Gastrocnemius medialis (tissue), 4 donors: ENCODE measurements at regions not wholly inside any gene's neighbourhood (a gene's known extent, or its start where the extent isn't known, plus 50 kb on each side); places are given as distances from the start of the nearest gene placed in this dataset.

Experiments used
- POLR2A ChIP-seq, 2 donors: fragments of 450-650 bp; IDR thresholded peaks; one replicate each; pipeline ENCODE4 v1.6.1; 2017; ENCODE audit warnings: antibody characterized with exemption in 2 of 2, mild to moderate bottlenecking in 2 of 2, moderate library complexity in 2 of 2
- TF ChIP-seq, protein P1 (sequence below), 5 experiments: fragments of 450-650 bp in 3 of 5; fragments of 200-600 bp in 2 of 5; sonication (generic) in 2 of 5; IDR thresholded peaks in 4 of 5; conservative IDR thresholded peaks in 1 of 5; 1 replicate in 4 of 5; 2 replicates in 1 of 5; pipeline ENCODE4 v1.5.1; 2016 to 2019; ENCODE audit warnings: antibody characterized with exemption in 5 of 5, mild to moderate bottlenecking in 3 of 5, moderate library complexity in 3 of 5

DNA sequence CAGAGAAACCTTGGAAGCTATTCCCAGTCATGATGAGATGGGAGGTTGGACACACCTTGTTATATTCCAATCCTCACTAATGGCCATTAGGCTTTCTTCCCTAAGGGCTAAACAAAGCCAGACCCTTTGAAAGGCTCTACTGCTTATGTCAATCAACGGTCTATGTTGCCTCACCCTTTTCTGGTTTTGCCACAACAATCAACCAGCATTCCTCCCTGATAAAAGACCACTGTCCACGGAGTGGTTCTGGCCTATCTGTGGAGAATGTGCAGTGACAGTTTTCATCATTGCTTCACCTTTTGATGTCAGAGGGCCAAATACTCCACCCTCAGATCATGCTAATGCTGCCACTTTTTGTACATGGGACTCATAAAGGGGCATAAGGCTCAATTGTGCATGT lies 913.4 kb downstream of the RPA4 start:
- TF ChIP-seq, protein P1, sequence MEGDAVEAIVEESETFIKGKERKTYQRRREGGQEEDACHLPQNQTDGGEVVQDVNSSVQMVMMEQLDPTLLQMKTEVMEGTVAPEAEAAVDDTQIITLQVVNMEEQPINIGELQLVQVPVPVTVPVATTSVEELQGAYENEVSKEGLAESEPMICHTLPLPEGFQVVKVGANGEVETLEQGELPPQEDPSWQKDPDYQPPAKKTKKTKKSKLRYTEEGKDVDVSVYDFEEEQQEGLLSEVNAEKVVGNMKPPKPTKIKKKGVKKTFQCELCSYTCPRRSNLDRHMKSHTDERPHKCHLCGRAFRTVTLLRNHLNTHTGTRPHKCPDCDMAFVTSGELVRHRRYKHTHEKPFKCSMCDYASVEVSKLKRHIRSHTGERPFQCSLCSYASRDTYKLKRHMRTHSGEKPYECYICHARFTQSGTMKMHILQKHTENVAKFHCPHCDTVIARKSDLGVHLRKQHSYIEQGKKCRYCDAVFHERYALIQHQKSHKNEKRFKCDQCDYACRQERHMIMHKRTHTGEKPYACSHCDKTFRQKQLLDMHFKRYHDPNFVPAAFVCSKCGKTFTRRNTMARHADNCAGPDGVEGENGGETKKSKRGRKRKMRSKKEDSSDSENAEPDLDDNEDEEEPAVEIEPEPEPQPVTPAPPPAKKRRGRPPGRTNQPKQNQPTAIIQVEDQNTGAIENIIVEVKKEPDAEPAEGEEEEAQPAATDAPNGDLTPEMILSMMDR (IDR thresholded peaks at IDR 0.05 in 4 of 5, conservative IDR thresholded peaks at IDR 0.05 in 1 of 5) = no peak
- TF ChIP-seq POLR2A (IDR thresholded peaks at IDR 0.05) = no peak
